Omental fat pad (tissue), 3 donors: ENCODE measurements at regions not wholly inside any gene's neighbourhood (a gene's known extent, or its start where the extent isn't known, plus 50 kb on each side); places are given as distances from the start of the nearest gene placed in this dataset.
"Not testable (repeated sequence)": the region's sequence is repeated elsewhere in the genome, so short reads cannot be mapped to it uniquely, and the experiment has no call there.

Source experiments
- ATAC-seq: fragments of 150-250 bp; one replicate; pipeline ENCODE4 v1.9.1; 2016; ENCODE audit warnings: mild to moderate bottlenecking, moderate library complexity; ENCODE audit not compliant: low FRiP score
- DNase-seq: peaks from one replicate; pipeline ENCODE4 v3.0.0-alpha.2; 2019; ENCODE audit warnings: low spot score
- CTCF ChIP-seq, 3 donors: fragments of 450-650 bp; IDR thresholded peaks; one replicate each; pipeline ENCODE4 v1.5.1; 2016 to 2017; ENCODE audit warnings: antibody characterized with exemption in 3 of 3, mild to moderate bottlenecking in 3 of 3, moderate library complexity in 2 of 3

GRCh38 chr4:189597341-189597740, 343.3 kb upstream of the FRG1 start:
- DNase-seq: no peak
- ATAC-seq: no peak

GRCh38 chr4:189600264-189600663, 340.4 kb upstream of the FRG1 start:
- DNase-seq (no peak), ATAC-seq (no peak)
- no peak for TF ChIP-seq CTCF (IDR thresholded peaks at IDR 0.05)

More at GRCh38 chr4:189597341-189597740, 343.3 kb upstream of the FRG1 start:
- no peak for TF ChIP-seq CTCF (IDR thresholded peaks at IDR 0.05)

GRCh38 chr4:189600718-189601435, 339.8 kb upstream of the FRG1 start:
- TF ChIP-seq CTCF (IDR thresholded peaks at IDR 0.05): no peak
- ATAC-seq (no peak), DNase-seq (no peak)

- not testable (repeated sequence) for ATAC-seq, DNase-seq
These were observed 337.8 kb upstream of the FRG1 start for GRCh38 chr4:189602827-189603226.

- not testable (repeated sequence) for DNase-seq, ATAC-seq
These were observed 330.1 kb upstream of the FRG1 start for GRCh38 chr4:189610571-189610970.

GRCh38 chr4:189613207-189613606, 327.5 kb upstream of the FRG1 start:
- DNase-seq (no peak), ATAC-seq (no peak)
- no peak for TF ChIP-seq CTCF (IDR thresholded peaks at IDR 0.05)

GRCh38 chr4:189615217-189615663, 325.4 kb upstream of the FRG1 start:
- DNase-seq: no peak
- no peak for TF ChIP-seq CTCF (IDR thresholded peaks at IDR 0.05)
- ATAC-seq: no peak

- not testable (repeated sequence) for ATAC-seq
These were observed 322.9 kb upstream of the FRG1 start for GRCh38 chr4:189617741-189618140.

GRCh38 chr4:189619441-189620250, 321.0 kb upstream of the FRG1 start:
- not testable (repeated sequence) for DNase-seq, ATAC-seq

More at GRCh38 chr4:189617741-189618140, 322.9 kb upstream of the FRG1 start:
- not testable (repeated sequence) for DNase-seq

GRCh38 chr4:189622574-189622973, 318.1 kb upstream of the FRG1 start:
- not testable (repeated sequence) for DNase-seq, ATAC-seq

GRCh38 chr4:189627041-189627440, 313.6 kb upstream of the FRG1 start:
- DNase-seq, ATAC-seq: not testable (repeated sequence)

- not testable (repeated sequence) for DNase-seq, ATAC-seq
These were observed 310.9 kb upstream of the FRG1 start for GRCh38 chr4:189629733-189630132.
